CD4-positive, alpha-beta T cell treated with Interleukin-4 for 4 hours (primary cell): ENCODE measurements at regions not wholly inside any gene's neighbourhood (a gene's known extent, or its start where the extent isn't known, plus 50 kb on each side); places are given as distances from the start of the nearest gene placed in this dataset.
"Not testable (repeated sequence)": the region's sequence is repeated elsewhere in the genome, so short reads cannot be mapped to it uniquely, and the experiment has no call there.

ENCODE experiments used
- DNase-seq: peaks from one replicate; pipeline ENCODE4 v3.0.0-alpha.2; 2020

GRCh38 chr12:5166976-5167375, 123.3 kb downstream of the KCNA5 start:
- DNase-seq = no peak

GRCh38 chr12:5168148-5168547, 124.5 kb downstream of the KCNA5 start:
- DNase-seq = no peak

GRCh38 chr12:5170844-5171243, 127.2 kb downstream of the KCNA5 start:
- DNase-seq = no peak

GRCh38 chr12:5171701-5172100, 128.0 kb downstream of the KCNA5 start:
- DNase-seq = no peak

- DNase-seq = no peak
These were observed 129.2 kb downstream of the KCNA5 start for GRCh38 chr12:5172886-5173285.

- no peak for DNase-seq
These were observed 129.9 kb downstream of the KCNA5 start for GRCh38 chr12:5173511-5174011.

GRCh38 chr12:5175415-5175814, 131.7 kb downstream of the KCNA5 start:
- not testable (repeated sequence) for DNase-seq

- no peak for DNase-seq
These were observed 132.4 kb downstream of the KCNA5 start for GRCh38 chr12:5176036-5176435.

- no peak for DNase-seq
These were observed 133.4 kb downstream of the KCNA5 start for GRCh38 chr12:5177096-5177495.

GRCh38 chr12:5177731-5178130, 134.1 kb downstream of the KCNA5 start:
- no peak for DNase-seq

GRCh38 chr12:5178571-5178970, 134.9 kb downstream of the KCNA5 start:
- DNase-seq = no peak

- no peak for DNase-seq
These were observed 136.8 kb downstream of the KCNA5 start for GRCh38 chr12:5180496-5180895.

GRCh38 chr12:5184186-5184585, 140.5 kb downstream of the KCNA5 start:
- no peak for DNase-seq

GRCh38 chr12:5185435-5186069, 141.9 kb downstream of the KCNA5 start:
- no peak for DNase-seq

GRCh38 chr12:5186715-5187114, 143.0 kb downstream of the KCNA5 start:
- no peak for DNase-seq

- DNase-seq = no peak
These were observed 143.5 kb downstream of the KCNA5 start for GRCh38 chr12:5187136-5187535.

- DNase-seq = no peak
These were observed 144.8 kb downstream of the KCNA5 start for GRCh38 chr12:5188472-5188871.

GRCh38 chr12:5189173-5189572, 145.5 kb downstream of the KCNA5 start:
- DNase-seq = no peak

GRCh38 chr12:5191803-5192538, 148.3 kb downstream of the KCNA5 start:
- no peak for DNase-seq

GRCh38 chr12:5192726-5193125, 149.0 kb downstream of the KCNA5 start:
- no peak for DNase-seq

- DNase-seq = no peak
These were observed 150.6 kb downstream of the KCNA5 start for GRCh38 chr12:5194306-5194705.

- no peak for DNase-seq
These were observed 151.6 kb downstream of the KCNA5 start for GRCh38 chr12:5195244-5195643.

- no peak for DNase-seq
These were observed 152.0 kb downstream of the KCNA5 start for GRCh38 chr12:5195691-5196090.

- no peak for DNase-seq
These were observed 153.5 kb downstream of the KCNA5 start for GRCh38 chr12:5197131-5197530.

- DNase-seq = no peak
These were observed 154.0 kb downstream of the KCNA5 start for GRCh38 chr12:5197656-5198055.
